ENCODE measurements at regions not wholly inside any gene's neighbourhood (a gene's known extent, or its start where the extent isn't known, plus 50 kb on each side); places are given as distances from the start of the nearest gene placed in this dataset.

- no peak overlapping the region for H3K27ac ChIP-seq
- H3K4me3 ChIP-seq = no peak overlapping the region
- peaks cover 0 to under 1% of the 10 kb centered on the region in 2 donors for H3K9me3 ChIP-seq
- H3K27me3 ChIP-seq = no peaks in the 10 kb centered on the region
- intact Hi-C loops (cut with DNase I) = no loop called here
- no peak for DNase-seq (ENCODE audit: low spot score in 2 of 2)
- no peaks in the 10 kb centered on the region for H3K36me3 ChIP-seq
- no peak for TF ChIP-seq CTCF (IDR thresholded peaks at IDR 0.05)
- H3K4me1 ChIP-seq = no peaks in the 10 kb centered on the region
Observed at GRCh38 chr1:96290801-96291200, 430.8 kb upstream of the PTBP2 start.

DNA sequence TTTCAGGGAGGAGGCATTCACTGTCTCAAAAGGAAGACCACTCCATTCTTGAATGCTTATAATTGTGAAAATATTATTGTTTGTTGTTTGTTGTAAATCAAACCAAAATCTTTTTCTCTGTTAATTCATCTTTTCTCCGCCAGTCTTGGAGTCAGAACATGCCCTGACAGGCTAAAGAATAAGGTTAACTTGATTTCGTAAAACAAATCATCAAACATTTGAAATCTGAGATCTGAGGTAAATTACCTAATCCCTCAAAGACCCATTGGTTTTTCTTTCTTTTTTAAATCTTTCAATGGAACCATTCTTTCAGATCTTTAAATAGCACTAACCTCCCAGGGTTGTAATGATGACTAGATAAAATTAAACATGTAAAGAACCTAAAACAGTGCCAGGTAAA lies 430.1 kb upstream of the PTBP2 start:
- Histone ChIP-seq H3K9me3 (no peaks in the 10 kb centered on the region), H3K27me3 (no peaks in the 10 kb centered on the region), H3K4me3 (no peak overlapping the region), H3K4me1 (no peaks in the 10 kb centered on the region), H3K27ac (no peak overlapping the region), H3K36me3 (no peaks in the 10 kb centered on the region)
- DNase-seq (ENCODE audit: low spot score in 2 of 2) = no peak
- TF ChIP-seq CTCF (IDR thresholded peaks at IDR 0.05) = no peak
- intact Hi-C loops (cut with DNase I) = no loop called here

DNA sequence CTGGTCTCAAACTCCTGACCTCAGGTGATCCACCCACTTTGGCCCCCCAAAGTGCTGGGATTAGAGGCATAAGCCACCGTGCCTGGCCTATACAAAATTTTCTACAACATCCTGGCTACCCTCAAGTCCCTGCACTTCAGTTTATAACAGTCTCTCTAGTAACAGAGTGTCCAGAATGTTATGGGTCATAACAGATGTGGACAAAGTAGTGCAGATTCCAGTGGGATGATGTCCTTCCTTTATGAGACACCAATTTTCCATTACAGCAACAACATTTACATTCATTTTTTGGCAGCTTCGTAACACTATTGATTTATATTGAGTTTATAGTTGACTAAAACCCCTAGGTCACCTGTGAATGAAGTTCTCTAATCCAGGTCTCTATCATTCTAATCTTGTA lies 429.4 kb upstream of the PTBP2 start:
- H3K27ac ChIP-seq = no peak overlapping the region

GRCh38 chr1:96296991-96297390 lies 424.6 kb upstream of the PTBP2 start:
- DNase-seq (ENCODE audit: low spot score in 2 of 2) = no peak
- H3K27ac ChIP-seq = no peak overlapping the region
- intact Hi-C loops (cut with DNase I) = no loop called here
- H3K4me3 ChIP-seq = no peak overlapping the region
- H3K36me3 ChIP-seq = no peaks in the 10 kb centered on the region
- H3K9me3 ChIP-seq = no peaks in the 10 kb centered on the region
- H3K27me3 ChIP-seq = no peaks in the 10 kb centered on the region
- no peak for TF ChIP-seq CTCF (IDR thresholded peaks at IDR 0.05)
- no peaks in the 10 kb centered on the region for H3K4me1 ChIP-seq

More for the DNA sequence above, 429.4 kb upstream of the PTBP2 start:
- H3K27me3 ChIP-seq = no peaks in the 10 kb centered on the region
- no peak for DNase-seq (ENCODE audit: low spot score in 2 of 2)
- no peaks in the 10 kb centered on the region for H3K4me1 ChIP-seq
- TF ChIP-seq CTCF (IDR thresholded peaks at IDR 0.05) = no peak
- intact Hi-C loops (cut with DNase I) = no loop called here
- H3K9me3 ChIP-seq = no peaks in the 10 kb centered on the region
- H3K36me3 ChIP-seq = no peaks in the 10 kb centered on the region
- H3K4me3 ChIP-seq = no peak overlapping the region

GRCh38 chr1:96306809-96307560 lies 414.6 kb upstream of the PTBP2 start:
- intact Hi-C loops (cut with DNase I) = no loop called here
- DNase-seq (ENCODE audit: low spot score in 2 of 2) = no peak
- TF ChIP-seq CTCF (IDR thresholded peaks at IDR 0.05) = no peak
- no peaks in the 10 kb centered on the region for H3K36me3 ChIP-seq
- no peak overlapping the region for H3K27ac ChIP-seq
- H3K9me3 ChIP-seq = no peaks in the 10 kb centered on the region
- H3K4me3 ChIP-seq = no peak overlapping the region
- no peaks in the 10 kb centered on the region for H3K4me1 ChIP-seq
- H3K27me3 ChIP-seq = no peaks in the 10 kb centered on the region

DNA sequence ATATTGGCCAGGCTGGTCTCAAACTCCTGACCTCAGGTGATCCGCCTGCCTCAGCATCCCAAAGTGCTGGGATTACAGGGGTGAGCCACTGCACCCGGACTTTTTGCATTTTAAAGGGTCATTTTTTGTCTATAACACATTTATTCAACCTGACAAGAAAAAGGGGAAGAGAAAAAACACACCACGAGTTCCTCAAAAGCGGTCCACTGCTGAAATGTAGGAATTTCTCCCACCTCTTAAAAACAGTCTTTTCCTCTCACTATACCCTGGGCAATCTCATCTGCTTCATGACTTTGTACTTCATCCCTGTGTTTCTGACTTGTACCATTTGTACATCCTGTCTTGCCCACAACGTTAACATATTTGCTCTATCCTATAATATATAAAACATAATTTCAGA lies 413.3 kb upstream of the PTBP2 start:
- TF ChIP-seq CTCF (IDR thresholded peaks at IDR 0.05) = no peak
- Histone ChIP-seq H3K4me3 (no peak overlapping the region), H3K4me1 (no peaks in the 10 kb centered on the region), H3K9me3 (no peaks in the 10 kb centered on the region), H3K27me3 (no peaks in the 10 kb centered on the region), H3K27ac (no peak overlapping the region), H3K36me3 (no peaks in the 10 kb centered on the region)
- intact Hi-C loops (cut with DNase I) = no loop called here
- DNase-seq (ENCODE audit: low spot score in 2 of 2) = no peak
